ENCODE measurements at regions not wholly inside any gene's neighbourhood (a gene's known extent, or its start where the extent isn't known, plus 50 kb on each side); places are given as distances from the start of the nearest gene placed in this dataset.

GRCh38 chr11:70508231-70508480 is 109.8 kb downstream of the CTTN start:
- intact Hi-C loops (cut with micrococcal nuclease): no loop called here
- Histone ChIP-seq H3K4me3 (replicated peaks in 1 of 2; ENCODE audit: low read depth in 1 of 2, low read length in 2 of 2) (no peak overlapping the region), H3K27me3 (ENCODE audit: insufficient read depth, low read length) (no peaks in the 10 kb centered on the region), H3K27ac (ENCODE audit: low read depth, low read length) (no peak overlapping the region), H3K79me2 (ENCODE audit: insufficient read depth, low read length) (no peaks in the 10 kb centered on the region), H3K4me2 (ENCODE audit: low read length) (no peak overlapping the region), H3K9me3 (ENCODE audit: control insufficient read depth in 1 of 2, insufficient read depth in 1 of 2, low read depth in 1 of 2, low read length in 2 of 2) (peaks cover 3 to 8% of the 10 kb centered on the region in 2 experiments; a peak in 3 of 4 replicates), H2AFZ (ENCODE audit: low read depth, low read length, poor library complexity, severe bottlenecking) (no peak overlapping the region), H3K9me2 (ENCODE audit: insufficient read depth) (no peaks in the 10 kb centered on the region), H3K9ac (ENCODE audit: low read length) (no peak overlapping the region), H4K20me1 (ENCODE audit: insufficient read depth) (no peaks in the 10 kb centered on the region), H3K36me3 (ENCODE audit: control insufficient read depth in 1 of 2, insufficient read depth in 2 of 2, low read length in 2 of 2) (no peaks in the 10 kb centered on the region), H3K4me1 (ENCODE audit: control insufficient read depth in 1 of 2, insufficient read depth in 2 of 2, low read length in 2 of 2) (no peaks in the 10 kb centered on the region; a peak in 1 of 4 replicates)
- ChIA-PET RAD21 (ENCODE audit: low non-redundant PET in 1 of 2, low total read pairs in 2 of 2, uncharacterized antibody in 2 of 2, unreplicated experiment in 2 of 2) (no interaction called here), CTCF (no interaction called here), POLR2A (no interaction called here)
- no peak for ATAC-seq
- BruUV-seq (replicated peaks): no TSS peak
- no peak for DNase-seq (ENCODE audit: low read depth, low spot score)
- TF ChIP-seq SIN3A (IDR thresholded peaks at IDR 0.05; ENCODE audit: low read depth) (no peak), MAX (IDR thresholded peaks at IDR 0.05) (no peak), REST (IDR thresholded peaks at IDR 0.05; ENCODE audit: low read depth) (no peak), ZBTB33 (IDR thresholded peaks at IDR 0.05; ENCODE audit: extremely low read depth, insufficient replicate concordance, low read length) (no peak), ELF1 (IDR thresholded peaks at IDR 0.05; ENCODE audit: borderline replicate concordance, low read depth) (no peak), SRF (IDR thresholded peaks at IDR 0.05; ENCODE audit: low read depth) (no peak), CTCF (IDR thresholded peaks at IDR 0.05 in 2 of 3, conservative IDR thresholded peaks at IDR 0.05 in 1 of 3; ENCODE audit: borderline replicate concordance in 1 of 3, insufficient read depth in 1 of 3, low read depth in 2 of 3, low read length in 2 of 3) (no peak), TCF7L2 (IDR thresholded peaks at IDR 0.05; ENCODE audit: borderline replicate concordance, extremely low read depth, insufficient read depth, insufficient read length) (no peak), ZFX (IDR thresholded peaks at IDR 0.05) (no peak)
